DOHH2 (cell line): ENCODE measurements at regions not wholly inside any gene's neighbourhood (a gene's known extent, or its start where the extent isn't known, plus 50 kb on each side); places are given as distances from the start of the nearest gene placed in this dataset.

Experiments
- CTCF ChIP-seq: fragments of 200-600 bp; sonication (generic); IDR thresholded peaks from one replicate; pipeline ENCODE4 v1.5.1; 2014; ENCODE audit warnings: antibody characterized with exemption, mild to moderate bottlenecking, low read depth, low read length; ENCODE audit not compliant: poor library complexity, severe bottlenecking
- EZH2phosphoT487 ChIP-seq: fragments of 200-600 bp; sonication (generic); IDR thresholded peaks from 2 replicates; pipeline ENCODE4 v1.6.1; 2017; ENCODE audit warnings: borderline replicate concordance, mild to moderate bottlenecking, antibody characterized with exemption, low read length, moderate library complexity, mixed read lengths

- TF ChIP-seq CTCF (no peak), EZH2phosphoT487 (no peak)
Observed at GRCh38 chr5:159705948-159706347, 210.3 kb upstream of the ADRA1B start.
